ENCODE measurements at regions not wholly inside any gene's neighbourhood (a gene's known extent, or its start where the extent isn't known, plus 50 kb on each side); places are given as distances from the start of the nearest gene placed in this dataset.
A peak's percentile ranks its signal among the peaks of the same experiment; 100 is the strongest.

DNA sequence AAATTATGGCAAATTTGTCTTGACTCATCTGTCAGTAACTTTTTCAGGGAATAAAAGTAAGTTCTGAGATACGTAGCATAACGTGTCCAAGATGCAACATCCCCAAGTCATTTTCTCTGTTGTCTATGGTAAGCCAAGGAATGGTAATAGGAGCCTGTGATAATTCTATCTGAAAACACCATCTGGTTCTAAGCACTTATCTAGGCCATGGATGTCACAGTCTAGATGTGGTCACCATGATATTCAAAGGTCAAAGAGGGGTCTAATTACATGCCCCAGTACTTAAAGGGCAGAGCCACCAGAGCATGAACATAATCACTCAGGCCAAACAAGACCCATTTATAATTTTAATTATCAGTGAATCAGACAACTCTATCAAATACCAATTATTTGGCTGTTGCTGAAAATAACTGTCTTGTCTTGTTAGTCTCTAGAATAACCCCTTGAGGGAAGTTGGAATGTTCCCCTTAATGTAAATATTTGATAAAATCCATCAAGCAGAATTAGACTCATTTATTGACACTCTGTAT lies 225.1 kb upstream of the MPPED2 start:
- DNase-seq (ENCODE audit: extremely low read depth, low read depth, low spot score): no peak

DNA sequence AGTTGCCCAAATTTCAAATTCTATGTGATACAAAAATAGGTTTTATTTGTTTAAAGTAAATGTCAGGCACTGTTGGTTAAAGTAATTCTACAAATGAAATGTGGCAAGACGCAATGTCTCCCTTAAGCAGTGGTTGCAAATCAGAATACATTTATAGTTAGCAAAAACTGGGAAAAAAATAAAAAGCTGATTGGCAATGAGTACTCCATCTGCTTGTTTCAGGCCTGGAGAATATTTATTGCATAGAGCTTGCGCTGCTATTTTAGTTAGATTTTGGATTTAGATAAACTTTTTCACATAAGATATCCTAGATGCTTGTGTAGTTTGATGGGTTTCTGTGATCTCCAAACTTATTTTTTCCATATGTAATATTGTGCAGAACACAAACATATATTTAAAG lies 224.0 kb upstream of the MPPED2 start:
- no peak for DNase-seq (ENCODE audit: extremely low read depth, low read depth, low spot score)

DNA sequence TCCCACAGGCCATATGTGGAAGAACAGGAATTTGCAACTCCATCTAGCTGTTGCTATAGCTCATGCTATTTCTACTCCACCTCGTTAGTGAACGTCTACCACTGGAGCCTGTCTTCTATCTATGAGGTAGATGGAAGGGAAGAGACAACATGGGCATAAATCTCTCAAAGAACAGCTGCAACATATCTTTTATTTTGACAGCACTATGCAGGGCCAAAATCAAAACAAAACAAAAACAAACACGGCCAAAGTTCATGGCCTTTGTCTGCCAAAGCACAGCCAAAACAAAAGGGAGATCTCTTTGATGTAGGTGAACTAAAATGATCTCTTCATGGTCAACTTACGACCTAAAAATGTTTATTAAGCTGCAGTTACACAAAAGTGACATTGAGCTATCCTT lies 215.2 kb upstream of the MPPED2 start:
- no peak for DNase-seq (ENCODE audit: extremely low read depth, low read depth, low spot score)

DNA sequence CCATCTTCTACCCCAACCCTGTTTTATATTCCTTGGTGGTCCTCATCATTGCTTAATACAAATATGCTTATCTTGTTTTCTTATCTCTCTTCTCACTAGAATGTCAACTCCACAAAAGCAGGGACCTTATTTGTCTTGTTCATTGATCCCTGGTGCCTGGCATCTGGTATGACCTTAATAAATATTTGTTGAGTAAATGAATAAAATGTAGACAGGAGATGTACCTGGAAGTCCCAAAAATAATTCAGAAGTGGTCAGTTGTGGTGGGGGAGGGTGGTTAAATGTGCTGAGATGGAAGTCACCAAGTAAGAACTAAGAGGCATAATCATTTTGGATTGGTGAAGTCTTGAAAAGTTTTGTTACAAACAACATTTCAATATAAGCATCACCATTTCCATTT lies 214.8 kb upstream of the MPPED2 start:
- DNase-seq (ENCODE audit: extremely low read depth, low read depth, low spot score): no peak

DNA sequence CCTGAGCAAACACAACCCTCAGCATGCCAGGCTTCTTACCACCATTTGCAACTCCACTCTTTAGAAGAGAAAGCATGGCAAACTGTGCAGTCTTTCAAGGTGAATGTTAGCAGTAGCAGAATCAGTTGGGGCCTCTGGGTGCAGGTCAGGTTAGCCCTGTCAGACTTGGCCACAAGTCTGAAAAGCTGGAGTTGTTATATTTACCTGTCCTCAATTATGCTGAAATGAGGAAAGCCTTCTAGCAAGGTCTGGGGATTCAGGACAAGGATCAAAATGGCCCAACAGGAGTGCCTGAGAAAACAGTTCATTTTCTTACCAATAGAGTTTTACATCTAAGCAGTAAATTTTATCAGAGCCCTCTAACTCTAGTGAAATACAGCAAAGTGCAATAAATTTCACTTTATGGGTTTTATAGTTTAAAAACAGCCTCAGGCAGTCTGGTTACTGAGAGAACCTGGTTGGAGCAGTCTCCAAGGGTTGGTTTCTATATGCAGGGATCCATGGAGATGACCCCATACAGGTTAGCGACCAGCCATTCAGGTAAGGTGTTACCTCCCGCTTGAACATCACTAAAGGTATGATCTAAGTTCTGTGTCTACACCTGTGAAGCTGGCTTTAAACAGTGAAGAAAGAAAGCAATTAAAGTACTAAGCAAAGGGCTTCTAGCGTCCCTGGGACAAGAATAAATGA lies 212.5 kb upstream of the MPPED2 start:
- no peak for DNase-seq (ENCODE audit: extremely low read depth, low read depth, low spot score)

DNA sequence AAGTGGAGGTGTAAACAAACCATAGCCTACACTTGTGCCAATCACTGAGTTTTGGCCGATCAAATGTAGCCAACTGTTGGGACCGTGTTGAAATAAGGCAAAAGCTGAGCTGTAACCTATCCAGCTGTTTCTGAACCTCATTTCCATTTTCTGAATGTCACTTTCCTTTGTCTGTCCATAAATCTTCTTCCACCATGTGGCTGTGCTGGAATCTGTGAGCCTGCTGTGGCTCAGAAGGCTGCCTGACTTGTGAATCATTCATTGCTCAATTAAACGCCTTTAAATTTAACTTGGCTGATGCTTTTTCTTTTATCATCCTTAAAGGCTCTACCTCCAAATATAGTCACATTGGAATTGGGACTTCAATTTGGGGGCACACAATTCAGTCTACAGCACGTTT lies 203.1 kb upstream of the MPPED2 start:
- DNase-seq (ENCODE audit: extremely low read depth, low read depth, low spot score): no peak

DNA sequence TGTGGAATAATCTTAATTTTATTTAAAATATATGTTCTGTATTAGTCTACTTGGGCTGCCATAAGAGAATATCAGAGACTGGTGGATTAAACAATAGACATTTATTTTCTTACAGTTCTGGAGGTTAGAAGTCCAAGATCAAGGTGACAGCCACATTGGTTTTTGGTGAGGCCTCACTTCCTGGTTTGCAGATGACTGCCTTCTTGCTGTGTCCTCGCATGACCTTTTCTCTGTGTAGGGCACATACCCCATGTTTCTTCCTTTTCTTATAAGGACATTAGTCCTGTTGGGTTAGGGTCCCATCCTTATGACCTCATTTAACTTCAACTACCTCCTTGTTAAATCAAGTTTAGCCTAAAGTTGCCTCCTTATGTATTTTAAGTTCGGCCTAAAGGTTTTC lies 202.7 kb upstream of the MPPED2 start:
- DNase-seq (ENCODE audit: extremely low read depth, low read depth, low spot score): no peak

DNA sequence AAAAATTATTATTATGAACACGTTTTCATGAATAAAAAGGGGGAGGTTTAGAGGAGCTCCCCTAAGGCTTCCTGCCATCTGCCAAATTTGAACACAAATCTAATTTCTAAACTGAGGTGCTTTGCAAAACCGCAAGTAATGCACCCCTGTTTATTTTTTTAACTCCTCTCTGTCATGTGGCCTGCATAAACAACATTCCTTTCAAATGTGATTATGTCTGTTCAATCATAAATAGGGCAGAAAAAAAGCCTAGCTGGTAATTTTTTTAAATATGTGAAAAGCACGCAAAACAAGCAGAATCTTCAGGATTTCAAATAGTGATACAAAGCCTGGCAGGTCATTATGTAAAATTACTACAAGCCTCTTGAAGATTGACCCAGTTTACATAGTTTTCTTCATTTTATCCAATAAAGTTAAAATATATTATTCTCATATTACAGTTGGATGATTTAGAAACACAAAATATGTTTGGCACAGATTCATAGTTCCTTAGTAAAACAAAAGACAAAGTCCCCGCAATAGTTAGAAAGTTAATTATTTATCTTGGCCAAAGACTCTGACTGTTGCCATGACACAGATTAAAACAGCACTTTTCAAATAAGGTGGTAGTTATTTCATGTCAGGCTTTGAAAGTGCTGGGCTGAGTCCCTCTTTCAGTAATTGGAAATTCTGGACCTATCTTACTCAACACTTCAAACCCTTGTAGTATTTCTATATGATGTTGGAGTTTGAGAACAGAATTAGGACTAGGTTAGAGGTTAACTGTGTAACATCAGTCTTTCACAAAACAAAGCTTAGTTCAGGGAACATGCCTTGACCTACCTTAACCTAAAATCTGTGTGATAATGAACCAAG lies 200.3 kb upstream of the MPPED2 start:
- no peak for DNase-seq (ENCODE audit: extremely low read depth, low read depth, low spot score)

DNA sequence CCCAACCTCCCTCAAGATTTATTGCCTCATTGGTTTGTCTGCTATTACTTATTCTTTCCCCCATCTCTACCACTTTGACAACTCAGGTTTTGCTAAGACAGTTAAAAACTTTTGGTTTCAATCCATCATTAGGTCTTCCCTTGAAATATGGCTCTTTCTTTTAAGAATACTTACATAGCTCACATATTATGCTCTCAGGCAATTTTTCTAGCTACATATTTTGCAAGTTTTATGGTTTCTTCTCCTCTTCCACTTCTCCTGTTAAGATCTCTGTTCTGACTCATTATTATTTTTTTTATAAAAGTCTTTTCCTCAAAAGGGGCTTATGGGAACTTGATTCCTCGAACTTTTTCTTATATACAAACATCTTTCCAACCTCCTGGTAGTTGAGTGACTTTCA lies 192.4 kb upstream of the MPPED2 start:
- no peak for DNase-seq (ENCODE audit: extremely low read depth, low read depth, low spot score)

DNA sequence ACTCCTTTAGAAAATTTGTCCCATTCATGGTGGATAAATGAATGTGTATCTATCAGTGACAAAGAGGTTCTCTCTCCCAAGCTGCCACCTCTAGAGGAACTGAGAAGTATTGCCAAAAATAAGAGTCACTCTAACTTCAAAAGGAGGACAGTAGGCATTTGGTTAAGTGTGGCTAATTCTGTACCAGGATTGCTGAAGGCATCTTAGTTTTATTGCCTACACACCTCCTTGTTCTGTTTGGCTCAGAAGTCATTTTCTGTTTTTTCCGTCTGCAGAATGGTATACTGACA lies 189.0 kb upstream of the MPPED2 start:
- DNase-seq (ENCODE audit: extremely low read depth, low read depth, low spot score): no peak

DNA sequence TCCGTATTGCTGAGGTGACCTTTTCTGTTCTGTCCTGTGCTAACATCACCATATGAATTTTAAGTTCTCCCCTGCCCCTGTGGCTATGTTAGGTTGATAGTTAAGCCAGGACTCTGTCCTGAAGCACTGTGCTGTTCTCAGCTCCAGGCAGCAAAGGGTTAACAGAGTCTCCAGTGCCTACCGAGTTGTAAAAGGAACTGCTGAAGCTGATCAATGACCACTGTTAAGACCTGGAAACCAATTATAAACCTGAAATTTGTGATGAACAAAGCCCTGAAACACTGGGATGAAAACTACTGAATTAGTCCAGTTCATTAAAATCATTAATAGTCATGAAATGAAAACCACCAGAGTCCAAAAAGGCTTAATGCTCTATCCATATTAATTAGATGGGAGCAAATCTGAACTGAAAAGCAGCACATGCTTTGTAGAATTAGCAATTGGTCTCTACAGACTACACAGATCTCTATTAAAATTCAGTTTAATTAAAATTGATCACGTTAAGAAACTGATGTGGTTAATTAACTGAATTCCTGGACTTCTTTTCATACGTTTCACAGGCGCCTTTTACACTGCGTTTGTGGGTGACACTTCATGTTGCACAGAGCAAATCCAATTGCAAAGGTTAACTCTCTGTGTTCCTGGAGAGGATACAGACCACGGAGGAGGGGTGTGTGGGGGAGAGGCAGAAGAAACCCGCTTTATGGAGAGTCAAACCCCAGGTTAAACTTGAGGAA lies 188.5 kb upstream of the MPPED2 start:
- no peak for DNase-seq (ENCODE audit: extremely low read depth, low read depth, low spot score)

DNA sequence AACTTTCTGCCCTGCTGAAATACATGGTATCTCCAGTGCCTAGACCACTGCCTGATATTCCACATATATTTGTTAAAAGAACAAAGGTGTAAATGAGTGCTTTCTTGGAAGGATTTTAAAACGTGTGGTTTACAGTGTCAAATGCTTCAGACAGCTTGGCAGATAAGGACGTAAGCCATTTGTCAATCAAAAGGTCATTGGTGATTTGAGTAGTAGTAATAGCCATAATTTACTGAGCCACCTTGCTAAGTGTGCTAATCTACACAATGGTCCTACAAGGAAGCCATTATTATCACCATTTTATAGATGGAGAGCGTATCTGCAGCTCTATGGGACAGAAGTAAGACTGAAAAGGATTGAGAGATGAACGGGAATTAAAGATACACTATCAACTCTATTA lies 186.8 kb upstream of the MPPED2 start:
- no peak for DNase-seq (ENCODE audit: extremely low read depth, low read depth, low spot score)

DNA sequence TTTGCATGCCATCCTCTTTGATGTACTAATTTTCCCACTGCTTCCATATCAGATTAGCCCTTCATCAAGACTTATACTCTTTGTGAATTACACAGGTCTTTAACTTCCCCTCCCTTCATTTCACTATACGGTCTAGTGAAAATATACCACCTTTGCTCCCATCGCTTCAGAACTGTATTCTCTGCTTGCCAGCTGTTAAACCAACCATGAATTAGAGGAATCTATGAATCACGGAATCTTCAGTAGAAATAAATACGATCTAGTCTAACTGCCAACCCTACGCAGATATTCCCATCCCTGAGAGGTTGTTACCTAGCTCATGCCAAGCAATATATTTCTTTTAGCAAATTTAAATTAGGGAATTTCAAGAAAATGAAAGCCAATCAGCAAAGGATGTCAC lies 177.8 kb upstream of the MPPED2 start:
- no peak for DNase-seq (ENCODE audit: extremely low read depth, low read depth, low spot score)

DNA sequence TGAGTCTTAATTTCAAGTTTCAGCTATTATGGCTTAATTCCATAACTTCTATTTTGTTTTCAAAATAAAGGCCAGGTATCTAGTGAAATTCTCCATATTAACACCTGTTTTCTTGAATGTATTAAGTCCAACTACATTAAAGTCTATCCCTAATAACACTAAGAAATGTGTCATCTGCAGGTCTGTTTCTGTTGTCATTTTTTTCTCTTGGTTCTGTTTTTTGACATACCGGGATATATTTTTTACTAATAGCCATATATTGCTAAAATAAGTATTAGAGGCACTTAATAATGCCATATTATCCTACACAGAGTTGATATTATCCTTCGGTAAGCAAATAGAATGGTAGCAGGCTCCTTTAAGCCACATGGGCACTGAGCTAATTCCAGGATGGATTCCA lies 176.0 kb upstream of the MPPED2 start:
- DNase-seq (ENCODE audit: extremely low read depth, low read depth, low spot score): no peak

DNA sequence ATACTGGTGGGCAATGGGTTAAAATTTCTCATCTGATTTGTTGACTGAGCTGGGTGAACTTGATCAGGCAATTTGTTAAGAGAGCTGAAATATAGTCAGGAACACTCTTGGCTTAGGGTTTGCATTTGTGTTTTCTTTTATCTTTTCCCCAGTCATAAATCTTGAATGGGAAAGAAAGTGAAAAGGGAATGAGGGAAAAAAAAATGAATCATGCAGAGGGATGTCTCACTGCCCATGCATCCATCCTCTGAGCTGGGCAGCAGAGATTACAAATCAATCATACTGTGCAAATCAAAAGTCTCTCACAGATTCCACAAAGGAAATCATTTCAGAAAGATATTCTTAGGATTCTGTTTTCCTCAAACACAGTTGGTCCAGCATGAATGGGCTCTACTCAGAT lies 174.2 kb upstream of the MPPED2 start:
- no peak for DNase-seq (ENCODE audit: extremely low read depth, low read depth, low spot score)

DNA sequence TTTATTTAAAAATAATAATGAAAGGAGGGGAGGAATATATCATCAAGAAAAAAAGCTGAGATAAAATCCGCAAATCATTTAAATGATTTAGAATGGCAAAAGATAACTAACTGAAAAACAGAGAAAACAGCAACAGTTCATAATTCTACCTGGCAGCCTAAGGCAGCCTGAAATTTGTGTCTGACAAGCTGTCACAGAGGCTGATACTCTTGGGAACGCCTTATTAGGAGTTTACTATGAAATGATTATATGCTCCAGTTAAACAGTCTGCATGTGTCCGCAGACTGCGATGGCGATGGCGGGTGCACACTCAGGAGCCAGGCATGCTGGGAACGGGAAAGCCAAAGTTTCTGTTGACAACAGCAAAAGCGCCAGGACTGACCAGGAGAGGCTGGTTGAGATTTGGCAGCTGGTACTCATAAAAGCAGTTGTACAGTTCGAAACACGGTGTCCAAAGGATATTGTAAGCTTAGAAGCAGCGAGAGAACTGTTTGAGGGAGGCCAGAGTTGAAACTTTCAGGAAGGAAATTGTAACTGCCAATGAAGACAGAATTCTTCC lies 172.9 kb upstream of the MPPED2 start:
- no peak for DNase-seq (ENCODE audit: extremely low read depth, low read depth, low spot score)

DNA sequence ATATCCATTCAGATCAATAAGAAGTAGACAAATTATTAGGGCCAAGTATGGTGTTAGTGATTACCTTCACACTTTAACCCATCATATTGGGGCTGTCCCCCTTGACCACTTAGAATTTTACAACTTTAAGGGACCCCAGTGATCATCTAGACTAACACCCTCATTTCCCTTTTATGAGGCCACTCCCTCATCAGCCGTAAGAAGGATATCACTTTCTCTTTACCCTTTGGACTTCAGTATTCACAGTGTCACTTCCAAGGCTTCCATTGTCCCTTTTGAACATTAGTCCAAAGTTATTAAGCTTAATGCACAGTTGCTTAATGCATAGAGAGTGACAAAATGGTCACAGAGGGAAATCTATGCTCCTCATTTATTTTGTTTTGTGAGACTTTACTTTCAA lies 172.4 kb upstream of the MPPED2 start:
- DNase-seq (ENCODE audit: extremely low read depth, low read depth, low spot score): no peak

DNA sequence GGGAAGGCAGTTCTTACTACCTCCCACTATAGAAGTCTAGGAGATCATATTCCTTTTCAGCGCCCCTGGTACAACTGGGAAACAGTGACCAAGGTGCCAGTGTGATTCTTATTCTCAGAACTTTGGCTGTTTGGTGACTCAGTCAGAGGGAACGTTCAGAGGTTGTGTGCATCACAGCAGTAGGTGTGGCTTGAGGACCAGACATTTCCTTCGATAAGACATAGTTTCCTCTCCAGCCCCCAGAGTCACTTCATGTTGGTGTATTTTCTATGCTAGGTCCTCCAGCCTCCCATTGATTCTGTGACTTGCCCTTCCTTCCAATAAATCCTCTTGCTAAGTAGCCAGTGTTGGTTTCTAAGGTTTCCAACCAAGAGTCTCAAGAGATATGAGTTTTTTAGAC lies 171.9 kb upstream of the MPPED2 start:
- peak; percentile 84 for DNase-seq (ENCODE audit: extremely low read depth, low read depth, low spot score)

DNA sequence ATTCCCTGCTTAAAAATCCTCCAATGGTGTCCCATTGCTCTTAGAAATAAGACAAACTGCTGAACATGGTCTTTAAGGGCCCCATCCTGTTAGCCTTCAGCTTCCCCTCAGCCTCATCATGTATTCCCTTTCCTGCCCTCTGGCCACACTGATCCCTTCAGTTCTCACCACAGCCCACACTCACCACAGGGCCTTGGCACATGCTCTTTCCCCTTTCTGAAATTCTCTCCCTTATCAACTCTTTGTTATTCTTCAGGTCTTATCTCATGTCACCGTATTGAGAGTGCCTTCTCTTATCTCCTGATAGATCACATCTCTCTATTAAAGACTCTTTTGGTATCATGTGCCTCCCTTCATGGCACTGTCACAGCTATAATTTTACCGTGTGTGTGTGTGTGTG lies 167.8 kb upstream of the MPPED2 start:
- DNase-seq (ENCODE audit: extremely low read depth, low read depth, low spot score): no peak

DNA sequence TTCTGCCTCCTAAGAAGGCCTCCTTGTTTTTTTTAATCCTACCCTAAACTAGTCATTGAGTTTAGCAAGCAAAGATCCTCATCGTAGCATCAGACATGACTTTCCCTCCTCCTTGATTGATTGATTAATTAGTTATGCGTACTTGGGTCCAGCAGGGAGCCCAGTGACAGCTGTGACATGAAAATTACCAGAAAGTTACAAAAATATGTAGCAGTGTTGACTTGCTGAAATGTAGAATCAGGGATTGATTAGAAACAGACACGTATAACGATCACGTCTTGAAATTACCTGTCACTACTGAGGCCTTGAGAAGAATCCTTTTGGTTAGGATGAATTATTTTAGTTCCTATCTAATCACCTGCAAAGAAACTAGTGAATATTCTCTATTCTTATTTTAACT lies 167.4 kb upstream of the MPPED2 start:
- DNase-seq (ENCODE audit: extremely low read depth, low read depth, low spot score): no peak

DNA sequence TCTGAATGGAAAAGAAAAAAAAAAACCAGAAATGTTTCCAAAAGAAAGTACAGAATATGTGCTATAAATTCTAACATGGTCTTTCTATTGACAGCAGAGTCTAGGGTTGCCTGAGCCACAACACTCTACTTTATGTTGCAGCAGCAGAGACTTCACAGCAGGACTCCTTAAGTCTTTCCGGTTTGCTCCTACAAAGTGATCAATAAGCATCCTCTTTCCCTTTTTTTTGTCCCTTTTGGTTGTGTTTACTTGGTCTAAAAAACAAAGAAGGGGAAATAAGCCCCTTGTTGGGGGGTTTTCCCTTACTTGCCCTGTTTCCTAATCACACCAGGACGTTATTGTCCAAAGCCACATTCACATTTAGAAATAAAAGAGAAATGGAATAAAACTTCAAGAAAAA lies 163.1 kb upstream of the MPPED2 start:
- no peak for DNase-seq (ENCODE audit: extremely low read depth, low read depth, low spot score)

All from glomerular endothelial cell (primary cell).